Epithelial cell of proximal tubule (primary cell): ENCODE measurements at regions not wholly inside any gene's neighbourhood (a gene's known extent, or its start where the extent isn't known, plus 50 kb on each side); places are given as distances from the start of the nearest gene placed in this dataset.
"Not testable (repeated sequence)": the region's sequence is repeated elsewhere in the genome, so short reads cannot be mapped to it uniquely, and the experiment has no call there.

Source experiments
- DNase-seq: peaks from one replicate; pipeline ENCODE4 v3.0.0-alpha.2; 2011; ENCODE audit warnings: low read depth
- H3K4me3 ChIP-seq: 2 replicates; pipeline ENCODE4 v1.5.1; 2011; ENCODE audit warnings: low read depth, mild to moderate bottlenecking, low read length
- CTCF ChIP-seq: conservative IDR thresholded peaks from 2 replicates; pipeline ENCODE4 v1.5.1; 2012; ENCODE audit warnings: low read depth, mild to moderate bottlenecking, low read length

DNA sequence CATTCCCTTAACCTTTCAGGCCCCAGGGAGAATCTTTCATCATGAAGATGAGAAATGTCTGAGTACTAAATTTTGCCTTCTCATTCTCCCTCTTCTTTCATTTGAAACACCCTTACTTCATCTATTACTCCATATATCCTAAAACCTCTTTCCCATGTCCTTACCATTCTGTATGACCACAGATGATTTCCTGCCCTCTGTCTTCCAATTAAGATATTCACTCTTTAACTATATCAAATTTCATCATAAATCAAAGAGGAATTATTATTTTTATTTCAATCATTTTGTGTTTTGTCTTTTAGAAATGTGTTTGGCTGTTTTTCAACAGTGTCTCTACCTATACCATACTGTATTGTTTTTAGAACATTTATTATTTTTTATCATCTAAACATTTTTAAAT, 964.9 kb upstream of the KLHL29 start:
- DNase-seq: no peak
- TF ChIP-seq CTCF: no peak
- H3K4me3 ChIP-seq: no peak overlapping the region

DNA sequence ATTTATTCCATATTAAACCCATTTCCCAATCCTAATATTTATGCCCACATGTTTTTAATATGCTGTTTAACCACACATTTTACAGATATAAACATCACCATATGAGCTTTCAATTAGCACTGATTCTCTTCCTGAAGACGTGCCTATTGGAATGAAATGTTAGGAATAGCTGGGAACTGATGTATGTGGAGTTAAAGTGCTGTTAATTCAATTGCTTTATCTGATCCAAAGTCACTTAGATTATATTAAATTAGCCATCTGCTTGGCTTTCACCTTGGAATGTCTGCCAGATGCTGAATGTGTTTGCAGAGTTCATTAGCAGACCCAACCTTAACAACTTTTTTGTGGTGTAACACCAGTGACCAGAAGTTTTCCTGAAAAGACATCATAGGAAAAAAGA, 942.9 kb upstream of the KLHL29 start:
- TF ChIP-seq CTCF: no peak
- DNase-seq: no peak
- no peak overlapping the region for H3K4me3 ChIP-seq

GRCh38 chr2:22444281-22444680, 940.7 kb upstream of the KLHL29 start:
- H3K4me3 ChIP-seq: no peak overlapping the region
- no peak for DNase-seq
- TF ChIP-seq CTCF: no peak

- DNase-seq: no peak
- H3K4me3 ChIP-seq: no peak overlapping the region
- no peak for TF ChIP-seq CTCF
Measured at GRCh38 chr2:22449696-22450095, 935.3 kb upstream of the KLHL29 start.

- TF ChIP-seq CTCF: no peak
- DNase-seq: no peak
- no peak overlapping the region for H3K4me3 ChIP-seq
Measured at GRCh38 chr2:22450831-22451230, 934.1 kb upstream of the KLHL29 start.

GRCh38 chr2:22454826-22455485, 930.0 kb upstream of the KLHL29 start:
- TF ChIP-seq CTCF: no peak
- no peak for DNase-seq

GRCh38 chr2:22458440-22458839, 926.5 kb upstream of the KLHL29 start:
- TF ChIP-seq CTCF: no peak
- no peak for DNase-seq
- no peak overlapping the region for H3K4me3 ChIP-seq

More at GRCh38 chr2:22454826-22455485, 930.0 kb upstream of the KLHL29 start:
- H3K4me3 ChIP-seq: no peak overlapping the region

- not testable (repeated sequence) for DNase-seq, H3K4me3 ChIP-seq
Measured at GRCh38 chr2:22475103-22475502, 909.9 kb upstream of the KLHL29 start.
